GM23338 (cell line): ENCODE measurements at regions not wholly inside any gene's neighbourhood (a gene's known extent, or its start where the extent isn't known, plus 50 kb on each side); places are given as distances from the start of the nearest gene placed in this dataset.

Experiments used
- ATAC-seq: fragments of 200-7000 bp; cut with Tn5 transposase; 3 replicates; pipeline ENCODE4 v1.9.1; 2020
- DNase-seq: peaks from one replicate; pipeline ENCODE4 v3.0.0-alpha.2; 2015; ENCODE audit warnings: low spot score
- H2AFZ ChIP-seq: fragments of 200-600 bp; sonication (generic); 2 replicates; pipeline ENCODE4 v1.8.0; 2016; ENCODE audit warnings: antibody characterized with exemption, mild to moderate bottlenecking, moderate library complexity
- H3F3A ChIP-seq: fragments of 200-600 bp; sonication (generic); replicated peaks from 2 replicates; pipeline ENCODE4 v1.8.0; 2017; ENCODE audit warnings: antibody characterized with exemption, mixed run types, low read depth
- H3K27ac ChIP-seq: fragments of 200-600 bp; sonication (generic); 2 replicates; pipeline ENCODE4 v1.6.1; 2016; ENCODE audit warnings: low read depth
- H3K27me3 ChIP-seq: fragments of 200-600 bp; sonication (generic); 2 replicates; pipeline ENCODE4 v1.8.0; 2016; ENCODE audit warnings: mild to moderate bottlenecking, mixed run types, moderate library complexity; ENCODE audit not compliant: insufficient read depth
- H3K36me3 ChIP-seq: fragments of 200-600 bp; sonication (generic); 2 replicates; pipeline ENCODE4 v1.8.0; 2016; ENCODE audit warnings: mild to moderate bottlenecking; ENCODE audit not compliant: insufficient read depth
- H3K4me1 ChIP-seq: fragments of 200-600 bp; sonication (generic); 2 replicates; pipeline ENCODE4 v1.8.0; 2016; ENCODE audit warnings: mild to moderate bottlenecking, moderate library complexity; ENCODE audit not compliant: insufficient read depth
- H3K4me2 ChIP-seq: fragments of 200-600 bp; sonication (generic); 2 replicates; pipeline ENCODE4 v1.7.1; 2017; ENCODE audit warnings: mixed run types
- H3K4me3 ChIP-seq: fragments of 200-600 bp; sonication (generic); 2 replicates; pipeline ENCODE4 v1.6.1; 2016; ENCODE audit warnings: mixed run types
- H3K79me2 ChIP-seq: fragments of 200-600 bp; sonication (generic); replicated peaks from 2 replicates; pipeline ENCODE4 v1.8.0; 2017; ENCODE audit warnings: mild to moderate bottlenecking; ENCODE audit not compliant: insufficient read depth
- H3K9me2 ChIP-seq: fragments of 200-600 bp; sonication (generic); 2 replicates; pipeline ENCODE4 v1.8.0; 2017; ENCODE audit not compliant: insufficient read depth
- H4K20me1 ChIP-seq: fragments of 200-600 bp; sonication (generic); replicated peaks from 2 replicates; pipeline ENCODE4 v1.8.0; 2017; ENCODE audit warnings: mild to moderate bottlenecking; ENCODE audit not compliant: insufficient read depth
- H3K27ac Mint-ChIP-seq: 2 replicates; pipeline ENCODE4 v1.8.0; 2020; ENCODE audit warnings: inconsistent platforms, mild to moderate bottlenecking, moderate library complexity, mixed read lengths
- H3K27me3 Mint-ChIP-seq: 3 replicates; pipeline ENCODE4 v1.8.0; 2022; ENCODE audit warnings: low read depth, mild to moderate bottlenecking, moderate library complexity, mixed read lengths, inconsistent platforms; ENCODE audit not compliant: insufficient read depth, poor library complexity
- H3K36me3 Mint-ChIP-seq: 3 replicates; pipeline ENCODE4 v1.8.0; 2021; ENCODE audit warnings: low read depth, mild to moderate bottlenecking, inconsistent platforms, moderate library complexity, mixed read lengths
- H3K4me1 Mint-ChIP-seq: 3 replicates; pipeline ENCODE4 v1.8.0; 2020; ENCODE audit warnings: mild to moderate bottlenecking, inconsistent platforms, mixed read lengths
- H3K4me3 Mint-ChIP-seq: 3 replicates; pipeline ENCODE4 v1.8.0; 2021; ENCODE audit warnings: moderate library complexity, mild to moderate bottlenecking, inconsistent platforms, mixed read lengths
- H3K9me3 Mint-ChIP-seq: 3 replicates; pipeline ENCODE4 v1.8.0; 2020; ENCODE audit warnings: moderate library complexity, mild to moderate bottlenecking, inconsistent platforms, mixed read lengths
- CREB1 ChIP-seq: fragments of 250-450 bp; sonication (Bioruptor Pico); IDR thresholded peaks from 2 replicates; pipeline ENCODE4 v1.5.0; 2020; ENCODE audit warnings: low read depth, mild to moderate bottlenecking, moderate library complexity
- ETS1 ChIP-seq: IDR thresholded peaks from 2 replicates; pipeline ENCODE4 v1.6.1; 2016; ENCODE audit warnings: antibody characterized with exemption
- EZH2 ChIP-seq: fragments of 200-600 bp; sonication (generic); IDR thresholded peaks from one replicate; pipeline ENCODE4 v1.8.0; 2017; ENCODE audit warnings: antibody characterized with exemption, mild to moderate bottlenecking, low read depth; ENCODE audit not compliant: unreplicated experiment
- EZH2phosphoT487 ChIP-seq: fragments of 200-600 bp; sonication (generic); IDR thresholded peaks from one replicate; pipeline ENCODE4 v1.8.1; 2018; ENCODE audit warnings: antibody characterized with exemption; ENCODE audit not compliant: unreplicated experiment
- JUNB ChIP-seq: IDR thresholded peaks from one replicate; pipeline ENCODE4 v1.6.1; 2016; ENCODE audit warnings: antibody characterized with exemption; ENCODE audit not compliant: unreplicated experiment
- NANOG ChIP-seq: IDR thresholded peaks from 2 replicates; pipeline ENCODE4 v1.6.1; 2016; ENCODE audit warnings: antibody characterized with exemption, borderline replicate concordance
- POLR2AphosphoS5 ChIP-seq: IDR thresholded peaks from 2 replicates; pipeline ENCODE4 v1.6.1; 2016; ENCODE audit warnings: antibody characterized with exemption, low read depth
- ZNF114 ChIP-seq: fragments of 250-450 bp; sonication (Bioruptor Pico); IDR thresholded peaks from 2 replicates; pipeline ENCODE4 v1.5.0; 2020; ENCODE audit warnings: mild to moderate bottlenecking, moderate library complexity
- ZNF331 ChIP-seq: fragments of 250-450 bp; sonication (Bioruptor Pico); IDR thresholded peaks from 2 replicates; pipeline ENCODE4 v1.5.0; 2020; ENCODE audit warnings: low read depth, mild to moderate bottlenecking, moderate library complexity
- ZNF462 ChIP-seq: fragments of 250-450 bp; sonication (Bioruptor Pico); IDR thresholded peaks from 2 replicates; pipeline ENCODE4 v1.5.0; 2020; ENCODE audit warnings: mild to moderate bottlenecking, moderate library complexity
- TF ChIP-seq, protein P1 (sequence below), 2 experiments: fragments of 200-600 bp in 1 of 2; sonication (generic) in 1 of 2; conservative IDR thresholded peaks; 2 replicates each; pipeline versions ENCODE4 v1.5.1 to v1.6.1; 2016 to 2017; ENCODE audit warnings: antibody characterized with exemption in 2 of 2, low read depth in 2 of 2, mild to moderate bottlenecking in 2 of 2, moderate library complexity in 1 of 2
- TF ChIP-seq, protein P2 (sequence below): IDR thresholded peaks from one replicate; pipeline ENCODE4 v1.6.1; 2018; ENCODE audit warnings: antibody characterized with exemption; ENCODE audit not compliant: unreplicated experiment

GRCh38 chr11:31974366-31975136 lies 116.3 kb upstream of the RCN1 start:
- Histone ChIP-seq H4K20me1 (no peaks in the 10 kb centered on the region), H3K4me2 (no peak overlapping the region), H3K36me3 (no peaks in the 10 kb centered on the region), H3K4me1 (no peaks in the 10 kb centered on the region), H3K4me3 (no peak overlapping the region), H3K27me3 (no peaks in the 10 kb centered on the region), H3F3A (no peaks in the 10 kb centered on the region), H2AFZ (no peak overlapping the region), H3K27ac (no peak overlapping the region), H3K79me2 (no peaks in the 10 kb centered on the region), H3K9me2 (no peaks in the 10 kb centered on the region)
- Mint-ChIP-seq H3K36me3 (peaks cover 8% of the 10 kb centered on the region; the same call in 2 of the 3 replicates), H3K27me3 (peaks cover 4% of the 10 kb centered on the region), H3K4me3 (no peak overlapping the region), H3K27ac (no peak overlapping the region), H3K4me1 (peaks cover 3% of the 10 kb centered on the region; the same call in 2 of the 3 replicates), H3K9me3 (peaks cover 19% of the 10 kb centered on the region)
- ATAC-seq = no peak
- DNase-seq = no peak
- TF ChIP-seq JUNB = no peak
- TF ChIP-seq, protein P1, sequence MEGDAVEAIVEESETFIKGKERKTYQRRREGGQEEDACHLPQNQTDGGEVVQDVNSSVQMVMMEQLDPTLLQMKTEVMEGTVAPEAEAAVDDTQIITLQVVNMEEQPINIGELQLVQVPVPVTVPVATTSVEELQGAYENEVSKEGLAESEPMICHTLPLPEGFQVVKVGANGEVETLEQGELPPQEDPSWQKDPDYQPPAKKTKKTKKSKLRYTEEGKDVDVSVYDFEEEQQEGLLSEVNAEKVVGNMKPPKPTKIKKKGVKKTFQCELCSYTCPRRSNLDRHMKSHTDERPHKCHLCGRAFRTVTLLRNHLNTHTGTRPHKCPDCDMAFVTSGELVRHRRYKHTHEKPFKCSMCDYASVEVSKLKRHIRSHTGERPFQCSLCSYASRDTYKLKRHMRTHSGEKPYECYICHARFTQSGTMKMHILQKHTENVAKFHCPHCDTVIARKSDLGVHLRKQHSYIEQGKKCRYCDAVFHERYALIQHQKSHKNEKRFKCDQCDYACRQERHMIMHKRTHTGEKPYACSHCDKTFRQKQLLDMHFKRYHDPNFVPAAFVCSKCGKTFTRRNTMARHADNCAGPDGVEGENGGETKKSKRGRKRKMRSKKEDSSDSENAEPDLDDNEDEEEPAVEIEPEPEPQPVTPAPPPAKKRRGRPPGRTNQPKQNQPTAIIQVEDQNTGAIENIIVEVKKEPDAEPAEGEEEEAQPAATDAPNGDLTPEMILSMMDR (conservative IDR thresholded peaks at IDR 0.05; ENCODE audit: low read depth in 2 of 2) = no peak
- TF ChIP-seq ZNF462 = no peak
- TF ChIP-seq ZNF331 (CRISPR knock-in tag) = no peak
- TF ChIP-seq, protein P2, sequence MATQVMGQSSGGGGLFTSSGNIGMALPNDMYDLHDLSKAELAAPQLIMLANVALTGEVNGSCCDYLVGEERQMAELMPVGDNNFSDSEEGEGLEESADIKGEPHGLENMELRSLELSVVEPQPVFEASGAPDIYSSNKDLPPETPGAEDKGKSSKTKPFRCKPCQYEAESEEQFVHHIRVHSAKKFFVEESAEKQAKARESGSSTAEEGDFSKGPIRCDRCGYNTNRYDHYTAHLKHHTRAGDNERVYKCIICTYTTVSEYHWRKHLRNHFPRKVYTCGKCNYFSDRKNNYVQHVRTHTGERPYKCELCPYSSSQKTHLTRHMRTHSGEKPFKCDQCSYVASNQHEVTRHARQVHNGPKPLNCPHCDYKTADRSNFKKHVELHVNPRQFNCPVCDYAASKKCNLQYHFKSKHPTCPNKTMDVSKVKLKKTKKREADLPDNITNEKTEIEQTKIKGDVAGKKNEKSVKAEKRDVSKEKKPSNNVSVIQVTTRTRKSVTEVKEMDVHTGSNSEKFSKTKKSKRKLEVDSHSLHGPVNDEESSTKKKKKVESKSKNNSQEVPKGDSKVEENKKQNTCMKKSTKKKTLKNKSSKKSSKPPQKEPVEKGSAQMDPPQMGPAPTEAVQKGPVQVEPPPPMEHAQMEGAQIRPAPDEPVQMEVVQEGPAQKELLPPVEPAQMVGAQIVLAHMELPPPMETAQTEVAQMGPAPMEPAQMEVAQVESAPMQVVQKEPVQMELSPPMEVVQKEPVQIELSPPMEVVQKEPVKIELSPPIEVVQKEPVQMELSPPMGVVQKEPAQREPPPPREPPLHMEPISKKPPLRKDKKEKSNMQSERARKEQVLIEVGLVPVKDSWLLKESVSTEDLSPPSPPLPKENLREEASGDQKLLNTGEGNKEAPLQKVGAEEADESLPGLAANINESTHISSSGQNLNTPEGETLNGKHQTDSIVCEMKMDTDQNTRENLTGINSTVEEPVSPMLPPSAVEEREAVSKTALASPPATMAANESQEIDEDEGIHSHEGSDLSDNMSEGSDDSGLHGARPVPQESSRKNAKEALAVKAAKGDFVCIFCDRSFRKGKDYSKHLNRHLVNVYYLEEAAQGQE = no peak
- TF ChIP-seq NANOG = no peak
- no peak for TF ChIP-seq EZH2phosphoT487
- TF ChIP-seq POLR2AphosphoS5 = no peak
- no peak for TF ChIP-seq ETS1
- TF ChIP-seq ZNF114 = no peak
- no peak for TF ChIP-seq CREB1 (CRISPR knock-in tag)
- no peak for TF ChIP-seq EZH2
